ENCODE measurements at regions not wholly inside any gene's neighbourhood (a gene's known extent, or its start where the extent isn't known, plus 50 kb on each side); places are given as distances from the start of the nearest gene placed in this dataset.

DNA sequence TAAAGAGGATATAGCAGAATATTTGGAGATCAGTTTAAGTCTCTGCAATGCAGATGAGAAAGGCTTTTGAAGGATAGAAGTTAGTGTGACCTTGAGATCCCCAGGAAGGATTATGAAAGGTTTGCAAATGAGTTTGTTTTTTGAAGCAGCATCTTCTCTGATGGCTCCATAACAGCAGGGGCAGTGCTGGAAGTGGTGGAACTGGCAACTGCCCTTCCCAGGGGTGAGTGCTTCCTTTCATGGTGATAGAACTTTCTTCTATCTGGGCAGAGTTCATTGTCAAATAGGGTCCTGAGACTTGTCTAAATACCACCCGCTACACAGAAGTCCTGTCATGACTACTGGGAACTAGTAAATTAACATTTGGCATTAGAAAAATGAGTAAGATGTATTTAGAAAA, 314.2 kb upstream of the MCTP2 start:
- no peak for ATAC-seq
- no peak for TF ChIP-seq CTCF (IDR thresholded peaks at IDR 0.05)
- Mint-ChIP-seq H3K27me3 (no peaks in the 10 kb centered on the region), H3K4me3 (no peak overlapping the region), H3K4me1 (ENCODE audit: low read depth) (no peaks in the 10 kb centered on the region), H3K9me3 (peaks cover 1% of the 10 kb centered on the region), H3K27ac (no peak overlapping the region), H3K36me3 (ENCODE audit: low read depth) (no peaks in the 10 kb centered on the region)
- no peak for DNase-seq
- CTCF ChIA-PET: no interaction called here
- POLR2A ChIA-PET: no interaction called here
- intact Hi-C loops (cut with micrococcal nuclease): no loop called here

- Mint-ChIP-seq H3K4me1 (ENCODE audit: low read depth) (no peaks in the 10 kb centered on the region), H3K36me3 (ENCODE audit: low read depth) (no peaks in the 10 kb centered on the region), H3K9me3 (no peaks in the 10 kb centered on the region), H3K27me3 (no peaks in the 10 kb centered on the region), H3K4me3 (no peak overlapping the region), H3K27ac (no peak overlapping the region)
- DNase-seq (no peak), ATAC-seq (no peak)
- ChIA-PET POLR2A (no interaction called here), CTCF (no interaction called here)
- intact Hi-C loops (cut with micrococcal nuclease): no loop called here
- no peak for TF ChIP-seq CTCF (IDR thresholded peaks at IDR 0.05)
Observed at GRCh38 chr15:93913871-93914270, 317.5 kb upstream of the MCTP2 start.

DNA sequence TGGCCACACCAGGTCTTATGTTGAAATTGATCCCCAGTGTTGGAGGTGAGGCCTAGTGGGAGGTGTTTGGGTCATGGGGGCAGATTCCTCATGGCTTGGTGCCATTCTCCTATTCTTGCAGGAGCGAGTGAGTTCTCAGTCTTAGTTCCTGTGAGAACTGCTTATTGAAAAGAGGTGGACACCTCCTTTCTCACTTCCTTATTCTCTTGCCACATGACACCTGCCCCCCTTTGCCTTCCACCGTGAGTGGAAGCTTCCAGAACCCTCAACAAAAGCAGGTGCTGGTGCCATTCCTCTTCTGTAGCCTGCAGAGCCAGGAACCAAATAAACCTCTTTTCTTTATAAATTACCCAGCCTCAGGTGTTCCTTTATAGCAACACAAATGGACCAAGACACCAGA, 318.1 kb upstream of the MCTP2 start:
- no peaks in the 10 kb centered on the region for H3K4me1 Mint-ChIP-seq (ENCODE audit: low read depth)
- DNase-seq: no peak
- TF ChIP-seq CTCF (IDR thresholded peaks at IDR 0.05): no peak
- no peak overlapping the region for H3K4me3 Mint-ChIP-seq
- no peaks in the 10 kb centered on the region for H3K27me3 Mint-ChIP-seq
- CTCF ChIA-PET: no interaction called here
- no peak overlapping the region for H3K27ac Mint-ChIP-seq
- no peak for ATAC-seq
- intact Hi-C loops (cut with micrococcal nuclease): no loop called here
- POLR2A ChIA-PET: no interaction called here
- H3K9me3 Mint-ChIP-seq: no peaks in the 10 kb centered on the region
- H3K36me3 Mint-ChIP-seq (ENCODE audit: low read depth): no peaks in the 10 kb centered on the region

- intact Hi-C loops (cut with micrococcal nuclease): no loop called here
- Mint-ChIP-seq H3K4me3 (no peak overlapping the region), H3K4me1 (ENCODE audit: low read depth) (no peaks in the 10 kb centered on the region), H3K36me3 (ENCODE audit: low read depth) (no peaks in the 10 kb centered on the region), H3K27ac (no peak overlapping the region), H3K9me3 (no peaks in the 10 kb centered on the region), H3K27me3 (no peaks in the 10 kb centered on the region)
- no peak for ATAC-seq
- no peak for TF ChIP-seq CTCF (IDR thresholded peaks at IDR 0.05)
- POLR2A ChIA-PET: no interaction called here
- CTCF ChIA-PET: interaction anchor here (0.9 kb wide), 1 partner anchor 219 kb away, joined by 5 read pairs; no protein-coding TSS in a partner anchor
- no peak for DNase-seq
Observed at GRCh38 chr15:93900476-93901400, 330.6 kb upstream of the MCTP2 start.

DNA sequence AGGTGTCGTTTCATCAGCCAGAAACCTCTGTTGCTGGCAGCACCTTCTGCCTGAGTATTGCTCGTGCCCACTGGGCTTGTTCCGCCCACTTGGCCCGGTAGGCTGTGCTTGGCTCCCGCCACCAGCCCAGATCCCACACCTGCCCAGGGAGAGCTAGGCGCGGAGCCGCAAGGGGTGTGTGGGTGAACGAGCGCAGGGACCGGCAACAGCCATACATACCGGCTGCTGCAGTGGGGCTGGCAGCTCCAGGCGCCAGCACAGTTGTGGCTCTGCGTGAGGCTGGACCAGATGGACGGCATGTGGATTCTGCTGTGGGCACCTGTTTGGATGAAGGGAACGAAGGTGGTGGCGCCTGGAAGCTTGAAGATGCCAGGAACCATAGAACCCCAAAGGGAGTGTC, 331.5 kb upstream of the MCTP2 start:
- ChIA-PET CTCF (interaction anchor here (0.9 kb wide), 1 partner anchor 220 kb away, joined by 5 read pairs; no protein-coding TSS in a partner anchor), POLR2A (no interaction called here)
- no peaks in the 10 kb centered on the region for H3K9me3 Mint-ChIP-seq
- H3K36me3 Mint-ChIP-seq (ENCODE audit: low read depth): no peaks in the 10 kb centered on the region
- no peak overlapping the region for H3K4me3 Mint-ChIP-seq
- ATAC-seq (no peak), DNase-seq (no peak)
- intact Hi-C loops (cut with micrococcal nuclease): no loop called here
- no peak for TF ChIP-seq CTCF (IDR thresholded peaks at IDR 0.05)
- no peaks in the 10 kb centered on the region for H3K4me1 Mint-ChIP-seq (ENCODE audit: low read depth)
- H3K27ac Mint-ChIP-seq: no peak overlapping the region
- no peaks in the 10 kb centered on the region for H3K27me3 Mint-ChIP-seq
